ENCODE measurements at regions not wholly inside any gene's neighbourhood (a gene's known extent, or its start where the extent isn't known, plus 50 kb on each side); places are given as distances from the start of the nearest gene placed in this dataset.

GRCh38 chr16:51276336-51276735 lies 125.3 kb upstream of the SALL1 start (continued):
- TF ChIP-seq REST (IDR thresholded peaks at IDR 0.05; ENCODE audit: low read depth) (no peak), JUND (IDR thresholded peaks at IDR 0.05) (no peak), ELF1 (IDR thresholded peaks at IDR 0.05; ENCODE audit: borderline replicate concordance, low read depth) (no peak), ZNF274 (IDR thresholded peaks at IDR 0.05; ENCODE audit: low read depth, low read length) (no peak)

- RAD21 ChIA-PET (ENCODE audit: low non-redundant PET in 1 of 2, low total read pairs in 2 of 2, uncharacterized antibody in 2 of 2, unreplicated experiment in 2 of 2): no interaction called here
- TF ChIP-seq ZFX (IDR thresholded peaks at IDR 0.05): no peak
- no peak for TF ChIP-seq ELF1 (IDR thresholded peaks at IDR 0.05; ENCODE audit: borderline replicate concordance, low read depth)
- no peak for TF ChIP-seq MAX (IDR thresholded peaks at IDR 0.05)
- TF ChIP-seq POLR2A (IDR thresholded peaks at IDR 0.05; ENCODE audit: borderline replicate concordance, extremely low read depth, insufficient read depth, insufficient read length): no peak
- TF ChIP-seq TCF7L2 (IDR thresholded peaks at IDR 0.05; ENCODE audit: borderline replicate concordance, extremely low read depth, insufficient read depth, insufficient read length): no peak
- no peak for TF ChIP-seq REST (IDR thresholded peaks at IDR 0.05; ENCODE audit: low read depth)
- H3K4me3 ChIP-seq (replicated peaks in 1 of 2; ENCODE audit: low read depth in 1 of 2, low read length in 2 of 2): no peak overlapping the region
- ATAC-seq: no peak
- CTCF ChIA-PET: no interaction called here
- H3K9me2 ChIP-seq (ENCODE audit: insufficient read depth): no peaks in the 10 kb centered on the region
- no peak for DNase-seq (ENCODE audit: low read depth, low spot score)
- H3K36me3 ChIP-seq (ENCODE audit: control insufficient read depth in 1 of 2, insufficient read depth in 2 of 2, low read length in 2 of 2): no peaks in the 10 kb centered on the region
- H3K4me1 ChIP-seq (ENCODE audit: control insufficient read depth in 1 of 2, insufficient read depth in 2 of 2, low read length in 2 of 2): no peaks in the 10 kb centered on the region
- H3K4me2 ChIP-seq (ENCODE audit: low read length): no peak overlapping the region
- H3K79me2 ChIP-seq (ENCODE audit: insufficient read depth, low read length): no peaks in the 10 kb centered on the region
- BruUV-seq (replicated peaks): no TSS peak
- H3K27me3 ChIP-seq (ENCODE audit: insufficient read depth, low read length): no peaks in the 10 kb centered on the region
- H4K20me1 ChIP-seq (ENCODE audit: insufficient read depth): no peaks in the 10 kb centered on the region
- intact Hi-C loops (cut with micrococcal nuclease): no loop called here
- no peak overlapping the region for H2AFZ ChIP-seq (ENCODE audit: low read depth, low read length, poor library complexity, severe bottlenecking)
- POLR2A ChIA-PET: no interaction called here
- H3K9me3 ChIP-seq (ENCODE audit: control insufficient read depth in 1 of 2, insufficient read depth in 1 of 2, low read depth in 1 of 2, low read length in 2 of 2): peaks cover 0 to 26% of the 10 kb centered on the region in 2 experiments; a peak in 2 of 4 replicates
- H3K9ac ChIP-seq (ENCODE audit: low read length): no peak overlapping the region
- H3K27ac ChIP-seq (ENCODE audit: low read depth, low read length): no peak overlapping the region
These were observed 121.3 kb upstream of the SALL1 start for GRCh38 chr16:51272420-51272819.
